KMS-11 (cell line): ENCODE measurements at regions not wholly inside any gene's neighbourhood (a gene's known extent, or its start where the extent isn't known, plus 50 kb on each side); places are given as distances from the start of the nearest gene placed in this dataset.

Source experiments
- H2AFZ ChIP-seq: fragments of 200-600 bp; sonication (generic); 2 replicates; pipeline ENCODE4 v1.6.1; 2016; ENCODE audit warnings: antibody characterized with exemption, mixed run types, low read depth
- H3K27ac ChIP-seq: fragments of 200-600 bp; sonication (generic); 2 replicates; pipeline ENCODE4 v1.6.1; 2016; ENCODE audit warnings: mild to moderate bottlenecking, mixed run types
- H3K27me3 ChIP-seq: fragments of 200-600 bp; sonication (generic); 2 replicates; pipeline ENCODE4 v1.6.1; 2017; ENCODE audit warnings: mild to moderate bottlenecking, low read depth, mixed run types, moderate library complexity; ENCODE audit not compliant: insufficient read depth
- H3K36me3 ChIP-seq: fragments of 200-600 bp; sonication (generic); 2 replicates; pipeline ENCODE4 v1.6.1; 2017; ENCODE audit warnings: mild to moderate bottlenecking, mixed run types; ENCODE audit not compliant: insufficient read depth
- H3K4me1 ChIP-seq: fragments of 200-600 bp; sonication (generic); 2 replicates; pipeline ENCODE4 v1.6.1; 2016; ENCODE audit warnings: mild to moderate bottlenecking, low read depth, mixed run types; ENCODE audit not compliant: poor library complexity, severe bottlenecking
- H3K4me2 ChIP-seq: fragments of 200-600 bp; sonication (generic); 2 replicates; pipeline ENCODE4 v1.7.0; 2016; ENCODE audit warnings: mild to moderate bottlenecking, mixed run types
- H3K4me3 ChIP-seq: fragments of 200-600 bp; sonication (generic); IDR thresholded peaks from 2 replicates; pipeline ENCODE4 v1.6.1; 2017; ENCODE audit warnings: low read depth, low read length, mixed read lengths; ENCODE audit not compliant: insufficient read depth
- H3K79me2 ChIP-seq: fragments of 200-600 bp; sonication (generic); 2 replicates; pipeline ENCODE4 v1.6.1; 2016; ENCODE audit warnings: low read depth, mixed run types; ENCODE audit not compliant: insufficient read depth
- H3K9ac ChIP-seq: fragments of 200-600 bp; sonication (generic); 2 replicates; pipeline ENCODE4 v1.6.1; 2016; ENCODE audit warnings: mild to moderate bottlenecking, mixed run types
- H4K20me1 ChIP-seq: fragments of 200-600 bp; sonication (generic); 2 replicates; pipeline ENCODE4 v1.6.1; 2016; ENCODE audit warnings: mild to moderate bottlenecking, mixed run types; ENCODE audit not compliant: insufficient read depth
- CTCF ChIP-seq: fragments of 200-600 bp; sonication (generic); conservative IDR thresholded peaks from 2 replicates; pipeline ENCODE4 v1.6.1; 2017; ENCODE audit warnings: low read depth, mild to moderate bottlenecking, antibody characterized with exemption, low read length, moderate library complexity, mixed read lengths

GRCh38 chr1:191564275-191564674 is 594.0 kb upstream of the RGS18 start:
- H3K4me2 ChIP-seq, result no peak overlapping the region
- H4K20me1 ChIP-seq, result no peaks in the 10 kb centered on the region
- no peaks in the 10 kb centered on the region for H3K79me2 ChIP-seq
- H3K27me3 ChIP-seq, result no peaks in the 10 kb centered on the region
- H3K4me3 ChIP-seq, result no peak overlapping the region
- no peak overlapping the region for H3K9ac ChIP-seq
- H3K36me3 ChIP-seq, result no peaks in the 10 kb centered on the region
- H2AFZ ChIP-seq, result no peak overlapping the region
- no peak overlapping the region for H3K27ac ChIP-seq
- H3K4me1 ChIP-seq, result no peaks in the 10 kb centered on the region
- TF ChIP-seq CTCF, result no peak

GRCh38 chr1:191572479-191572878 is 585.8 kb upstream of the RGS18 start:
- TF ChIP-seq CTCF, result no peak
- H3K4me2 ChIP-seq, result no peak overlapping the region
- no peak overlapping the region for H3K9ac ChIP-seq
- H3K36me3 ChIP-seq, result no peaks in the 10 kb centered on the region
- no peak overlapping the region for H3K27ac ChIP-seq
- H2AFZ ChIP-seq, result no peak overlapping the region
- no peaks in the 10 kb centered on the region for H4K20me1 ChIP-seq
- no peaks in the 10 kb centered on the region for H3K79me2 ChIP-seq
- no peaks in the 10 kb centered on the region for H3K27me3 ChIP-seq
- no peaks in the 10 kb centered on the region for H3K4me1 ChIP-seq
- H3K4me3 ChIP-seq, result no peak overlapping the region

- Histone ChIP-seq H3K79me2 (no peaks in the 10 kb centered on the region), H3K4me1 (no peaks in the 10 kb centered on the region), H3K4me3 (no peak overlapping the region), H3K4me2 (no peak overlapping the region), H2AFZ (no peak overlapping the region), H3K27ac (no peak overlapping the region), H3K27me3 (no peaks in the 10 kb centered on the region), H3K9ac (no peak overlapping the region), H3K36me3 (no peaks in the 10 kb centered on the region), H4K20me1 (no peaks in the 10 kb centered on the region)
- no peak for TF ChIP-seq CTCF
These were observed 583.1 kb upstream of the RGS18 start for GRCh38 chr1:191575180-191575579.

GRCh38 chr1:191575746-191576145 is 582.5 kb upstream of the RGS18 start:
- Histone ChIP-seq H4K20me1 (no peaks in the 10 kb centered on the region), H3K4me1 (no peaks in the 10 kb centered on the region), H3K27ac (no peak overlapping the region), H3K9ac (no peak overlapping the region), H3K4me3 (no peak overlapping the region), H3K79me2 (no peaks in the 10 kb centered on the region), H3K36me3 (no peaks in the 10 kb centered on the region), H3K4me2 (no peak overlapping the region), H2AFZ (no peak overlapping the region), H3K27me3 (no peaks in the 10 kb centered on the region)
- no peak for TF ChIP-seq CTCF

- Histone ChIP-seq H2AFZ (no peak overlapping the region), H3K36me3 (no peaks in the 10 kb centered on the region), H4K20me1 (no peaks in the 10 kb centered on the region), H3K9ac (no peak overlapping the region), H3K4me3 (no peak overlapping the region), H3K4me1 (peaks cover under 1% of the 10 kb centered on the region), H3K4me2 (no peak overlapping the region), H3K79me2 (no peaks in the 10 kb centered on the region), H3K27me3 (no peaks in the 10 kb centered on the region), H3K27ac (no peak overlapping the region)
- TF ChIP-seq CTCF, result no peak
These were observed 581.0 kb upstream of the RGS18 start for GRCh38 chr1:191577213-191577612.
